Hepatocyte (in vitro differentiated cells): ENCODE measurements at regions not wholly inside any gene's neighbourhood (a gene's known extent, or its start where the extent isn't known, plus 50 kb on each side); places are given as distances from the start of the nearest gene placed in this dataset.

ENCODE experiments used
- EZH2phosphoT487 ChIP-seq: fragments of 200-600 bp; sonication (generic); IDR thresholded peaks from one replicate; pipeline ENCODE4 v1.6.1; 2018; ENCODE audit warnings: antibody characterized with exemption, mild to moderate bottlenecking, low read depth, moderate library complexity; ENCODE audit not compliant: unreplicated experiment, severe bottlenecking
- TF ChIP-seq, protein P1 (sequence below): fragments of 200-600 bp; sonication (generic); IDR thresholded peaks from 2 replicates; pipeline ENCODE4 v1.5.1; 2016; ENCODE audit warnings: antibody characterized with exemption, mild to moderate bottlenecking; ENCODE audit not compliant: poor library complexity

DNA sequence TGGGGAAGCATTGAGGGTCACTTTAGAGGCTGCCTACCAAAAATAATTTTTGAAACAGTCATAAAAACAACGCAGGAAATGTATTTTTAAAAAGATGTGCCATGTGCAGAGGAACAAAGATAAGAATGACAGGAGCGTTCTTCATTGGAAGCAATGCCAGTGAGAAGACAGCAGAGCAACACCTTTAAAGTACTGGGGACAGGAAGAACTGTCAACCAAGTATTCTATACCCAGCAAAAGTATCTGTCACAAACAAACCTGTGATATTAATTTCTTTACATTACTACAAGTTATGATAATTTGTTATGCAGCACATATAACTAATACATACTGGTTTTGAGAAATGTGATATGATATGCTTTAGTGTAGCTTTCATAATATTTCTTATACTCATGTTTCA, 675.6 kb downstream of the IRX1 start:
- TF ChIP-seq, protein P1, sequence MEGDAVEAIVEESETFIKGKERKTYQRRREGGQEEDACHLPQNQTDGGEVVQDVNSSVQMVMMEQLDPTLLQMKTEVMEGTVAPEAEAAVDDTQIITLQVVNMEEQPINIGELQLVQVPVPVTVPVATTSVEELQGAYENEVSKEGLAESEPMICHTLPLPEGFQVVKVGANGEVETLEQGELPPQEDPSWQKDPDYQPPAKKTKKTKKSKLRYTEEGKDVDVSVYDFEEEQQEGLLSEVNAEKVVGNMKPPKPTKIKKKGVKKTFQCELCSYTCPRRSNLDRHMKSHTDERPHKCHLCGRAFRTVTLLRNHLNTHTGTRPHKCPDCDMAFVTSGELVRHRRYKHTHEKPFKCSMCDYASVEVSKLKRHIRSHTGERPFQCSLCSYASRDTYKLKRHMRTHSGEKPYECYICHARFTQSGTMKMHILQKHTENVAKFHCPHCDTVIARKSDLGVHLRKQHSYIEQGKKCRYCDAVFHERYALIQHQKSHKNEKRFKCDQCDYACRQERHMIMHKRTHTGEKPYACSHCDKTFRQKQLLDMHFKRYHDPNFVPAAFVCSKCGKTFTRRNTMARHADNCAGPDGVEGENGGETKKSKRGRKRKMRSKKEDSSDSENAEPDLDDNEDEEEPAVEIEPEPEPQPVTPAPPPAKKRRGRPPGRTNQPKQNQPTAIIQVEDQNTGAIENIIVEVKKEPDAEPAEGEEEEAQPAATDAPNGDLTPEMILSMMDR: no peak
- no peak for TF ChIP-seq EZH2phosphoT487
